ENCODE measurements at regions not wholly inside any gene's neighbourhood (a gene's known extent, or its start where the extent isn't known, plus 50 kb on each side); places are given as distances from the start of the nearest gene placed in this dataset.

DNA sequence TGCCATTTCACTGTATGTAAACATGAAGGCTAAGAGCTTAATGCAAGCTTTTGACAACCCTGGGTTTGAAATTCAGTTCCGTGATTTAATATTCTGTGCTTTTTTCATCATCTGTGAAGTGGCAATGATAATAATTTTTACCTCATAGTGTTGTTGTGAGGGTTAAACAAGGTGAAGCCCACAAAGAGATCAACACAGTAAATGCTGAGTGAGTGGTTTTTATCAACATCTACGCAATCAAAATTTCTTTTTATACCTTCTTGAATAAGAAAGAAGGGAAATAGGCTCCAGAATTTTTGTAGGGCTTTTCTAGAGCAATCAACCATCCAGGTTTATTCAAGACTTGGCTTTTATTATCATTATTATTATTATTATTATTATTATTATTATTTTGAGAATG lies 490.8 kb downstream of the SOX5 start:
- in situ Hi-C loops (cut with MboI) = no loop called here
- ATAC-seq (no peak), DNase-seq (ENCODE audit: low read depth, low spot score) (no peak), FAIRE-seq (no peak)
- no peaks in the 10 kb centered on the region for H3K9me3 ChIP-seq (replicated peaks; ENCODE audit: control insufficient read depth, insufficient read depth, low read length)
- no peak overlapping the region for H3K4me2 ChIP-seq (ENCODE audit: control insufficient read depth, insufficient read depth)
- H3K9ac ChIP-seq (ENCODE audit: control insufficient read depth, insufficient read depth, low read length) = no peak overlapping the region
- ChIA-PET POLR2A (no interaction called here), SMC1A (ENCODE audit: uncharacterized antibody, unreplicated experiment) (no interaction called here), CTCF (no interaction called here), RAD21 (ENCODE audit: unreplicated experiment) (no interaction called here)
- no peak overlapping the region for H3K27ac ChIP-seq (ENCODE audit: control insufficient read depth, insufficient read depth)
- WGBS (ENCODE audit: insufficient coverage, insufficient replicate concordance, low lambda C conversion rate, missing lambda C conversion rate) = 33% methylated on average over 2 of the region's 2 CpGs
- H3K27me3 ChIP-seq (replicated peaks in 1 of 2; ENCODE audit: control insufficient read depth in 2 of 2, insufficient read depth in 2 of 2, low read length in 1 of 2) = no peaks in the 10 kb centered on the region
- no peak overlapping the region for H3K4me3 ChIP-seq
- intact Hi-C loops (cut with micrococcal nuclease; ENCODE audit: unreplicated experiment) = no loop called here
- no peaks in the 10 kb centered on the region for H3K79me2 ChIP-seq (ENCODE audit: control insufficient read depth, insufficient read depth, low read length)
- no peak overlapping the region for H2AFZ ChIP-seq (ENCODE audit: control insufficient read depth, low read depth, low read length)
- BruUV-seq (replicated peaks) = no TSS peak
- H4K20me1 ChIP-seq (ENCODE audit: control insufficient read depth, insufficient read depth) = no peaks in the 10 kb centered on the region
- TF ChIP-seq USF2 (IDR thresholded peaks at IDR 0.05; ENCODE audit: borderline replicate concordance, low read depth, low read length) (no peak), ZBTB40 (IDR thresholded peaks at IDR 0.05; ENCODE audit: borderline replicate concordance) (no peak), NFYA (IDR thresholded peaks at IDR 0.05; ENCODE audit: borderline replicate concordance, low read depth, low read length) (no peak), SIN3A (IDR thresholded peaks at IDR 0.05; ENCODE audit: low read depth, low read length) (no peak), MEF2B (IDR thresholded peaks at IDR 0.05; ENCODE audit: partially characterized antibody, poor library complexity, severe bottlenecking) (no peak)
- TF ChIP-seq, protein P1, sequence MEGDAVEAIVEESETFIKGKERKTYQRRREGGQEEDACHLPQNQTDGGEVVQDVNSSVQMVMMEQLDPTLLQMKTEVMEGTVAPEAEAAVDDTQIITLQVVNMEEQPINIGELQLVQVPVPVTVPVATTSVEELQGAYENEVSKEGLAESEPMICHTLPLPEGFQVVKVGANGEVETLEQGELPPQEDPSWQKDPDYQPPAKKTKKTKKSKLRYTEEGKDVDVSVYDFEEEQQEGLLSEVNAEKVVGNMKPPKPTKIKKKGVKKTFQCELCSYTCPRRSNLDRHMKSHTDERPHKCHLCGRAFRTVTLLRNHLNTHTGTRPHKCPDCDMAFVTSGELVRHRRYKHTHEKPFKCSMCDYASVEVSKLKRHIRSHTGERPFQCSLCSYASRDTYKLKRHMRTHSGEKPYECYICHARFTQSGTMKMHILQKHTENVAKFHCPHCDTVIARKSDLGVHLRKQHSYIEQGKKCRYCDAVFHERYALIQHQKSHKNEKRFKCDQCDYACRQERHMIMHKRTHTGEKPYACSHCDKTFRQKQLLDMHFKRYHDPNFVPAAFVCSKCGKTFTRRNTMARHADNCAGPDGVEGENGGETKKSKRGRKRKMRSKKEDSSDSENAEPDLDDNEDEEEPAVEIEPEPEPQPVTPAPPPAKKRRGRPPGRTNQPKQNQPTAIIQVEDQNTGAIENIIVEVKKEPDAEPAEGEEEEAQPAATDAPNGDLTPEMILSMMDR (IDR thresholded peaks at IDR 0.05 in 2 of 3, conservative IDR thresholded peaks at IDR 0.05 in 1 of 3; ENCODE audit: control insufficient read depth in 2 of 3, extremely low read depth in 1 of 3, insufficient read depth in 1 of 3, low read depth in 3 of 3, low read length in 3 of 3) = no peak
- TF ChIP-seq, protein P2, sequence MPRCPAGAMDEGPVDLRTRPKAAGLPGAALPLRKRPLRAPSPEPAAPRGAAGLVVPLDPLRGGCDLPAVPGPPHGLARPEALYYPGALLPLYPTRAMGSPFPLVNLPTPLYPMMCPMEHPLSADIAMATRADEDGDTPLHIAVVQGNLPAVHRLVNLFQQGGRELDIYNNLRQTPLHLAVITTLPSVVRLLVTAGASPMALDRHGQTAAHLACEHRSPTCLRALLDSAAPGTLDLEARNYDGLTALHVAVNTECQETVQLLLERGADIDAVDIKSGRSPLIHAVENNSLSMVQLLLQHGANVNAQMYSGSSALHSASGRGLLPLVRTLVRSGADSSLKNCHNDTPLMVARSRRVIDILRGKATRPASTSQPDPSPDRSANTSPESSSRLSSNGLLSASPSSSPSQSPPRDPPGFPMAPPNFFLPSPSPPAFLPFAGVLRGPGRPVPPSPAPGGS (IDR thresholded peaks at IDR 0.05; ENCODE audit: borderline replicate concordance, insufficient read depth, low read depth, low read length, poor library complexity, severe bottlenecking) = no peak
- no peaks in the 10 kb centered on the region for H3K36me3 ChIP-seq (ENCODE audit: control insufficient read depth in 2 of 2, insufficient read depth in 2 of 2, low read length in 1 of 2)
- H3K4me1 ChIP-seq (ENCODE audit: control insufficient read depth, insufficient read depth, low read length) = no peaks in the 10 kb centered on the region
